ENCODE measurements at regions not wholly inside any gene's neighbourhood (a gene's known extent, or its start where the extent isn't known, plus 50 kb on each side); places are given as distances from the start of the nearest gene placed in this dataset.
"Not testable (repeated sequence)": the region's sequence is repeated elsewhere in the genome, so short reads cannot be mapped to it uniquely, and the experiment has no call there.

- DNase-seq = no peak
- Histone ChIP-seq H3K27ac (ENCODE audit: low read length) (no peak overlapping the region), H3K4me1 (ENCODE audit: control insufficient read depth, insufficient read depth, low read length) (no peaks in the 10 kb centered on the region), H3K9me3 (ENCODE audit: control insufficient read depth, low read depth, low read length) (no peaks in the 10 kb centered on the region), H3K4me3 (ENCODE audit: low read length) (no peak overlapping the region), H3K36me3 (ENCODE audit: control insufficient read depth, insufficient read depth, low read length) (no peaks in the 10 kb centered on the region), H3K27me3 (ENCODE audit: control insufficient read depth, insufficient read depth, low read length) (no peaks in the 10 kb centered on the region)
- WGBS (ENCODE audit: insufficient coverage, low lambda C conversion rate) = no CpG with 5 or more reads among the region's 2 CpGs
Observed at GRCh38 chr4:137370679-137371078, 161.6 kb downstream of the PCDH18 start.

DNA sequence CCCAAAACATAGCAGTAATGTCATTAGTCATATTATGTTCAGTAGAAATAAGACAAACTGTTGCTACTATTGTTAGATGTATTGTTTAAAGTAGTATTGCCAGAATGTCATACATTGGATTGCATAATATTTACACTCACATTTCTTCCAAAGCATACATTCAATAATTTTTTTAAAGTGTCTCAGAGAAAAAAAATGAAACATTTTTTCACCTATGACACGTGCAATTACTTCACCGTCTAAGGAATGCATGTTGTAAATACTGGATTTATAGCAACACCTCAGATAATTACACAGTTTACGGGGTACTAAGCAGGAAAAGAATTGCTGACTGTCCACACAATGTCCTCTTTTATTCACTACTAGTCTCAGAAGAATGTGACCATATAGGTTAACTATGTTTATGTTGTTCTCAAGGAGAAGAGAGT, 162.1 kb downstream of the PCDH18 start:
- Histone ChIP-seq H3K27ac (ENCODE audit: low read length) (no peak overlapping the region), H3K27me3 (ENCODE audit: control insufficient read depth, insufficient read depth, low read length) (no peaks in the 10 kb centered on the region), H3K36me3 (ENCODE audit: control insufficient read depth, insufficient read depth, low read length) (no peaks in the 10 kb centered on the region), H3K9me3 (ENCODE audit: control insufficient read depth, low read depth, low read length) (no peaks in the 10 kb centered on the region), H3K4me1 (ENCODE audit: control insufficient read depth, insufficient read depth, low read length) (no peaks in the 10 kb centered on the region), H3K4me3 (ENCODE audit: low read length) (no peak overlapping the region)
- no peak for DNase-seq
- WGBS (ENCODE audit: insufficient coverage, low lambda C conversion rate) = 33% methylated on average over 1 of the region's 3 CpGs

GRCh38 chr4:137367620-137368019, 164.7 kb downstream of the PCDH18 start:
- DNase-seq = no peak
- WGBS (ENCODE audit: insufficient coverage, low lambda C conversion rate) = no CpG with 5 or more reads among the region's 2 CpGs
- H3K9me3 ChIP-seq (ENCODE audit: control insufficient read depth, low read depth, low read length) = no peaks in the 10 kb centered on the region
- H3K27ac ChIP-seq (ENCODE audit: low read length) = no peak overlapping the region
- no peaks in the 10 kb centered on the region for H3K27me3 ChIP-seq (ENCODE audit: control insufficient read depth, insufficient read depth, low read length)
- H3K36me3 ChIP-seq (ENCODE audit: control insufficient read depth, insufficient read depth, low read length) = no peaks in the 10 kb centered on the region
- no peak overlapping the region for H3K4me3 ChIP-seq (ENCODE audit: low read length)
- no peaks in the 10 kb centered on the region for H3K4me1 ChIP-seq (ENCODE audit: control insufficient read depth, insufficient read depth, low read length)

GRCh38 chr4:137363496-137363895, 168.8 kb downstream of the PCDH18 start:
- no peak for DNase-seq
- Histone ChIP-seq H3K27ac (ENCODE audit: low read length) (no peak overlapping the region), H3K27me3 (ENCODE audit: control insufficient read depth, insufficient read depth, low read length) (no peaks in the 10 kb centered on the region), H3K4me3 (ENCODE audit: low read length) (no peak overlapping the region), H3K4me1 (ENCODE audit: control insufficient read depth, insufficient read depth, low read length) (no peaks in the 10 kb centered on the region), H3K36me3 (ENCODE audit: control insufficient read depth, insufficient read depth, low read length) (no peaks in the 10 kb centered on the region), H3K9me3 (ENCODE audit: control insufficient read depth, low read depth, low read length) (no peaks in the 10 kb centered on the region)
- WGBS (ENCODE audit: insufficient coverage, low lambda C conversion rate) = 78% methylated on average over 3 of the region's 4 CpGs

- Histone ChIP-seq H3K36me3 (ENCODE audit: control insufficient read depth, insufficient read depth, low read length) (no peaks in the 10 kb centered on the region), H3K27me3 (ENCODE audit: control insufficient read depth, insufficient read depth, low read length) (no peaks in the 10 kb centered on the region), H3K9me3 (ENCODE audit: control insufficient read depth, low read depth, low read length) (no peaks in the 10 kb centered on the region), H3K27ac (ENCODE audit: low read length) (no peak overlapping the region), H3K4me3 (ENCODE audit: low read length) (no peak overlapping the region), H3K4me1 (ENCODE audit: control insufficient read depth, insufficient read depth, low read length) (no peaks in the 10 kb centered on the region)
- DNase-seq = no peak
- 75% methylated on average over 1 of the region's 3 CpGs for WGBS (ENCODE audit: insufficient coverage, low lambda C conversion rate)
Observed at GRCh38 chr4:137361756-137362470, 170.4 kb downstream of the PCDH18 start.

GRCh38 chr4:137360761-137361160, 171.5 kb downstream of the PCDH18 start:
- Histone ChIP-seq H3K9me3 (ENCODE audit: control insufficient read depth, low read depth, low read length) (no peaks in the 10 kb centered on the region), H3K27ac (ENCODE audit: low read length) (no peak overlapping the region), H3K36me3 (ENCODE audit: control insufficient read depth, insufficient read depth, low read length) (no peaks in the 10 kb centered on the region), H3K4me1 (ENCODE audit: control insufficient read depth, insufficient read depth, low read length) (no peaks in the 10 kb centered on the region), H3K27me3 (ENCODE audit: control insufficient read depth, insufficient read depth, low read length) (no peaks in the 10 kb centered on the region), H3K4me3 (ENCODE audit: low read length) (no peak overlapping the region)
- 63% methylated on average over 1 of the region's 1 CpG for WGBS (ENCODE audit: insufficient coverage, low lambda C conversion rate)
- DNase-seq = no peak

DNA sequence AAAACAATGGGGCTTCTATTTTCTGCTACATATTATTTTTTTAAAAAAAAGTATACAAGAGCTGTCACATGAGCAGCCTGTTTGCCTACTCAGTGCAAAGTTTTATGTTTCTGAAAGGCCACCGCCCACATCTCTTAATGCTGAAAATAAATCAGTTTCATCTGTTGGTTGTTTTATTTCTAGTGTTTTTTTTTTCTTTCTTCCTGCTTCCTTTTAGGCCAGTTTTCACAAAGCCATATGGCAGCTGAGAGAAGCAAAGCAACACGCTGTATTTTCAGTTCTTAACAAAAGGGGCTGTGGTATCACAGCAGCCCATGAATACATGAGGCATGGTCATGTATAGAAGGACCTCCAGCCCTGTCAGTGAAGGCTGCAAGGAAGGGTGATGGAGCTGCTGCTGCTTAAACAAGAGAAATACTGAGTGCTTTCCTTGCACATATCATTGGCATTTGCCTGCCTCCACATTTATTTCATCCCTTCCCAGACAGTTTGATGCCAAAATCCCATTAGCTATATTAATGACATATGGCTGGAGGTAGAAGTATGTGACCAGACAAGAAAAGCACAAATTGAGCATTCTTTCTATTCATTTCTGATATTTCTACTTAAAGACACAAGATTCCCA, 172.5 kb downstream of the PCDH18 start:
- Histone ChIP-seq H3K4me3 (ENCODE audit: low read length) (no peak overlapping the region), H3K36me3 (ENCODE audit: control insufficient read depth, insufficient read depth, low read length) (no peaks in the 10 kb centered on the region), H3K27ac (ENCODE audit: low read length) (no peak overlapping the region), H3K4me1 (ENCODE audit: control insufficient read depth, insufficient read depth, low read length) (no peaks in the 10 kb centered on the region), H3K27me3 (ENCODE audit: control insufficient read depth, insufficient read depth, low read length) (no peaks in the 10 kb centered on the region), H3K9me3 (ENCODE audit: control insufficient read depth, low read depth, low read length) (no peaks in the 10 kb centered on the region)
- no peak for DNase-seq
- WGBS (ENCODE audit: insufficient coverage, low lambda C conversion rate) = 60% methylated on average over 1 of the region's 2 CpGs

GRCh38 chr4:137354562-137354961, 177.7 kb downstream of the PCDH18 start:
- not testable (repeated sequence) for H3K36me3 ChIP-seq (ENCODE audit: control insufficient read depth, insufficient read depth, low read length); H3K27ac ChIP-seq (ENCODE audit: low read length); H3K4me3 ChIP-seq (ENCODE audit: low read length); DNase-seq; H3K4me1 ChIP-seq (ENCODE audit: control insufficient read depth, insufficient read depth, low read length); H3K27me3 ChIP-seq (ENCODE audit: control insufficient read depth, insufficient read depth, low read length); H3K9me3 ChIP-seq (ENCODE audit: control insufficient read depth, low read depth, low read length)
- WGBS (ENCODE audit: insufficient coverage, low lambda C conversion rate) = no CpG with 5 or more reads among the region's 2 CpGs

GRCh38 chr4:137347371-137347770, 184.9 kb downstream of the PCDH18 start:
- WGBS (ENCODE audit: insufficient coverage, low lambda C conversion rate) = no CpG with 5 or more reads among the region's 2 CpGs
- no peak overlapping the region for H3K4me3 ChIP-seq (ENCODE audit: low read length)
- H3K36me3 ChIP-seq (ENCODE audit: control insufficient read depth, insufficient read depth, low read length) = no peaks in the 10 kb centered on the region
- H3K9me3 ChIP-seq (ENCODE audit: control insufficient read depth, low read depth, low read length) = no peaks in the 10 kb centered on the region
- H3K4me1 ChIP-seq (ENCODE audit: control insufficient read depth, insufficient read depth, low read length) = no peaks in the 10 kb centered on the region
- DNase-seq = no peak
- no peak overlapping the region for H3K27ac ChIP-seq (ENCODE audit: low read length)
- H3K27me3 ChIP-seq (ENCODE audit: control insufficient read depth, insufficient read depth, low read length) = no peaks in the 10 kb centered on the region

GRCh38 chr4:137345597-137345996, 186.7 kb downstream of the PCDH18 start:
- no peak for DNase-seq
- Histone ChIP-seq H3K27me3 (ENCODE audit: control insufficient read depth, insufficient read depth, low read length) (no peaks in the 10 kb centered on the region), H3K4me3 (ENCODE audit: low read length) (no peak overlapping the region), H3K27ac (ENCODE audit: low read length) (no peak overlapping the region), H3K9me3 (ENCODE audit: control insufficient read depth, low read depth, low read length) (no peaks in the 10 kb centered on the region), H3K36me3 (ENCODE audit: control insufficient read depth, insufficient read depth, low read length) (no peaks in the 10 kb centered on the region), H3K4me1 (ENCODE audit: control insufficient read depth, insufficient read depth, low read length) (no peaks in the 10 kb centered on the region)
- no CpG with 5 or more reads among the region's 1 CpG for WGBS (ENCODE audit: insufficient coverage, low lambda C conversion rate)

GRCh38 chr4:137343221-137343620, 189.1 kb downstream of the PCDH18 start:
- no peaks in the 10 kb centered on the region for H3K4me1 ChIP-seq (ENCODE audit: control insufficient read depth, insufficient read depth, low read length)
- no peaks in the 10 kb centered on the region for H3K27me3 ChIP-seq (ENCODE audit: control insufficient read depth, insufficient read depth, low read length)
- H3K27ac ChIP-seq (ENCODE audit: low read length) = no peak overlapping the region
- DNase-seq = no peak
- no peak overlapping the region for H3K4me3 ChIP-seq (ENCODE audit: low read length)
- 50% methylated on average over 2 of the region's 8 CpGs for WGBS (ENCODE audit: insufficient coverage, low lambda C conversion rate)
- no peaks in the 10 kb centered on the region for H3K9me3 ChIP-seq (ENCODE audit: control insufficient read depth, low read depth, low read length)
- H3K36me3 ChIP-seq (ENCODE audit: control insufficient read depth, insufficient read depth, low read length) = no peaks in the 10 kb centered on the region
